ENCODE measurements at regions not wholly inside any gene's neighbourhood (a gene's known extent, or its start where the extent isn't known, plus 50 kb on each side); places are given as distances from the start of the nearest gene placed in this dataset.

DNA sequence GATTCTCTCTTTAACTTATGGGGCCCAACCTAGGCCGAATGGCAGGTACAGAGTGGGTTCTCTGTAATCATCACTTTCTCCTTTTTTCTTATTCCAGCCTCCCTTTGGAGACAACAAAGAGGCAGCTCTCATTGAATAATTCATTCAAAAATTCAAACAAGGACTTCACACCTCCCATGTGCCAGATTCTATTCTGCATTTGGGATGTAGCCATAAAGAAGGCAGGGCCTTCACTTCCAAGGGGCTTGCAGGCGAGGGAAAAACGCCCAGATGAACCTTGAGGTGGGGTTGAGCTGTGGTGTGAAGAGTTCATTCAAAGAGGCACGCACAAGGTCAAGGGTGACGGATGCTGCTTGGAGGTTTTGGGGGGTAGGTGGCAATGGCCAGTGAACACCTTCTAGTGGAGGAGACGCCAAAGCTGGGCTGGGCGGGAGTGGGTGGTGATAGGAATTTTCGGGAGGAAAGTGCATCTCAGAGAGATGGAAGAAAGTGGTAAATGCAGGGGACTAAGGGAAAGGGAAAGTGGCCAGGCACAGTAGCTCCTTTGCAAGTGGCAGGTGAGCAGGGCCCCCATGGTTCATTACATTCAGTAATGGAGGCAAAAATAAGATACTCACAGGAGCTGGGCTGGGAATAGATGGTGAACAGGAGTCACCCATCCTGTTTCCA, 499.6 kb downstream of the MIAT start:
- ATAC-seq (no peak), DNase-seq (ENCODE audit: low spot score) (no peak)

DNA sequence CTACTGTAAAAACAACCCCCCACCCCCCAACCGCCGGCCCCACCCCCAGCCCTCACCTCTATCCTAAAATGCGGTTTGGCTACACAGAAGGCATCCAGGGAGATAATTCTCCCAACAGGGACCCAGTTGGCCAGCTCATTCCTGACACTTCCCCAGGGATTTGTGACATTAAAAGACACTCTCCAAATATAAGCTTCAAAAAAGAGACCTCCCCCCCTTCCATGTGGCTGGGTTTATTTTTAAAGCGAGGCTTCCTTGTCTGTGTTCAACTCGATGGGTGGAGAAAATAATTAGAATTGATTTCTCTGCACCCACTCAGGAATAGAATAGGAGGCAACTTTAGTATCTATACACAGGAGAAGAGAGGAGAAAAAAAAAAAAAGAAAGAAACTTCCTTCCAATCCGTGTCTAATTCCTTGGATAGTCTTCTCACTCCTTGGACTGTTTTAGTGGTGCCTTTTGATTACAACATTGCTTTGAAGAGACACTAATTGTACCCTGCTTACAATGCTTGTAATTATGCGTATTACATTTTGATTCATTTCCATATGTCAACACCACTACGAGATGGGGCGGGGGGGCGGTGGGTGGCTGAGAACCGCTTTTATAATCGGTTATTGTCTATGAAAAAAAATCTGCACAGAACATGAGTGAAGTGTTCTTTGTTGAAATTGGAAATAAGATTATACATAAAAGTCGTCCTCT, 500.4 kb downstream of the MIAT start:
- DNase-seq (ENCODE audit: low spot score) (no peak), ATAC-seq (no peak)

DNA sequence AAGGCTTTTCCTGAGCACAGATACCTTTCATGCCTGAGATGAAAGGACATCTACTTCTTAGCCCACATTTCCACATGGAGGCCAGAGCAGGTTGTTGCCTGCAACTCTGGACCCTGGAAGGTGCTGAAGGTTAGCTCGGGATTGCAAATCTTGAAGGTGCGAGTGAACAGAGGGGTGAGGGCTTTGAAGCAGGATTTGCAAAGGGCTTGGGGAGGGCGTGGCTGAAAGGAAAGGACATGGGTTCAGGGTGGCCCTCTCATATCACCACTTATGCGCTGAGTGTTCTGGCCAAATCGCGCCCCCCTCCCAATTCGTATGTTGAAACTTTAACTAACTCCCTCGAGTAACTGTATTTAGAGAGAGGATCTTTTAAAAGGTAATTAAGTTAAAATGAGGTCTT, 501.6 kb downstream of the MIAT start:
- DNase-seq (ENCODE audit: low spot score) (no peak), ATAC-seq (no peak)

DNA sequence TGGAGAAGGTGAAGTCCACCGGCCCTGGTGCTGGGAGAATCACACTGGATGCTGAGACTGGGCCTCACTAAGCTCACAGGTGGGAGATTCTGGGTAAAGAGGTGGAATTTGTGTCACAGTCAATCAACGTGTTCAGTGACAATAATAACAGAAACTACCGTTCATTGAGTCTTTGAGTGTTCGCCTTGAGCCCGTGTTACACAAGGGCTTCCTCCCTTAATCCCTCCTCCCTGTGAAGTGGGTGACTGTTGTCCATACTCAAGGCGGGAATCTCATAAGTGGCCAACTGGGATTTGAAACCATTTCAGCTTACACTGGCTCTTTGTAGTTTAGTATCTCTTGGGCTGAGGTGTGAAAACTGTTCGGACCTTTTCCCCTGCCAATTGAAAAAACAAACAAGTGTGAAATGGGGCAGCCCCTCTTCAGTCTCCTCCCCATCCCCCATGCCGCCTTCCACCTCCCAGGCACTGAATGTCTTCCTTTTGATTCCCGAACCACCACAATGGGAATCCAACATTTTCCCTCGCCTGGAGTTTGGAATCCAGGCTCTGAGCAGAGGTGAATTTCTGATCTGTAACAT, 502.4 kb downstream of the MIAT start:
- ATAC-seq: no peak
- DNase-seq (ENCODE audit: low spot score): no peak

DNA sequence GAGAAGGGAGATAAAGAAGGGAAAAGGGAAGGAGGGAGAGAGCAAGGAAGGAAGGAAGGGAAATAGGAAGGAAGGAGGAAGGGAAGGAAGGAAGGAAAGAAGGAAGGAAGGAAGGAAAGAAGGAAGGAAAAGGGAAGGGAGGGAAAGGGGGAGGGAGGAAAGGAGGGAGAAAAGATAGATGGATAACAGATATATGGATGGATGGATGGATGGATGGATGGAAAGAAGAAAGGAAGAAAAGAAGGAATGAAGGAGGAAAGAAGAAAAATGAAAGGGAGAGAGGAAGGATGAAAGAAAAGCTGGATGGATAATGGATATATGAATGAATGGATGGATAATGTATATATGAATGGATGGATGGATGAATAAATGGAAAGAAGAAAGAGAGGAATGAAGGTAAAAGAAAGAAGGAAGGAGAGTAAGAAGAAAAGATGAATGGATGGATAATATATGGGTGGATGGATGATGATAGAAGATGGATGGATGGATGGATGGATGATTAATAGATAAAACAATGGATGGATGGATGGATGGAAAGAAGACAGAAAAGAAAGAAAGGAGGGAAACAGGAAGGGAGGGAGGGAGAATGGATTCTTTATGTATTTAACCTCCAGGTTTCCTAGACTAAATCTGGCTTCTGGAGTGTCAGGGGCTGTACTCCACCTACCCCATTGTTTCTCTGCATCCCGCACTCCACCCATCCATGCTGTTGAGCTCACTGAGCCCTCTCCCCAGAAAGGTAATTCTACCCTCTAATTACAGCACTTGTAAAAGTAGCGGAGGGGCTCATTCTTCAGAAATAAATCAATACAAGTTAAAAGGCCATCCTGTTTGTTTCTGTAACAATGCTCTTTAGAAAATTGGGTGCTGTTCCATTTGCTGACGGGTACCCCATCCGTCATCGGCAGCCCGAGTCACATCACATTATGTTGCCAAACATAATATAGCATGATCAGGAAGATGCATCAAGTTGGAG, 506.1 kb downstream of the MIAT start:
- ATAC-seq: no peak
- DNase-seq (ENCODE audit: low spot score): no peak

DNA sequence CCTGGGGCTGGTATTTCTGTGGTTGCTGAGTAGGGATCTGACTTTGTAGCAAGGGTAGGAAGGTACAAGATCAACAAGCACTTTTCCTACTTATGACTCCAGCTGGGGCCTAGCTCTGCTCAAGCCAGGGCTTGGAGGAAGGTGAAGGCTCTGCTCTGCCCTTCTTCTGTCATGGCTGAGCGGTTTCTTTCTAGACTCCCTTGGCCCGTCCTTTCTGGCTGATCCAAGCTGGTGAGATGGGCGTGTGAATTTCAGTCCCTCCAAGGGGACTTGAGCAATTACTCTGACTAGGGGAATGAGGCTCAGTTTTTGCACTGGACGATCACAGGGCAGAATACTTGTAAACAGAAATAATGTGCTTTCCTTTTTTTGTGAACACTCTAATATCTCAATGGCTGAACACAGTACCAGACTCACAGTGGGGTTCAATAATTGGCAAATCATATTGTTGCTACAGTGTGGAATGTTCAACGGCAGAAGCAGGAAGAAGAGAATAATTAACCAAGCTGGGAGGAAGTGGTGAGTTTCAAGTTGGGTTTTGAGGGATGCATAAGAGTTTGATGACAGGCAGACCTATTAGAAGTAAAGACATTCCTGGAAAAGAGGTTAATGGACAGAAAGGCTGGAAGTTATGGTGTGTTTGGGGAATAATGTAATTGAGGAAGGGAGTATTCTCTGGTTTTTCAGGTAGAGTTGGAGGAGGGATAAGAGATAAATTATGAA, 507.6 kb downstream of the MIAT start:
- no peak for ATAC-seq

DNA sequence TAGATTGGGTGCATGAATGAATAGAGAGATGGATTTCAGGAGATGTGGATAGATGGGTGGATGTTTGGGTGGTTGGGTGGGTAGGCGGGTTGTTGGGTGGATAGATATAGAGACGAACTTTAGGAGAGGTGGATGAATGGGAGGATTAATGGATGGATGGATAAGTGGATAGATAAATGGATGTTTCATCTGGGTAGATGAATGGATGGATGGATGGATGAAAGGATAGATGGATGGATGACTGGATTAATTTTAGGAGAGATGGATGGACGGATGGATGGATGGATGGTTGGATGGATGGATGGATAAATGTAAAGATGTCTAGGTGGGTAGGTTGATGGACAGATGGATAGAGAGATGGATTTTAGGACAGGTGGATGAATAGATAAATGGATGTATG, 511.3 kb downstream of the MIAT start:
- no peak for DNase-seq (ENCODE audit: low spot score)

More for the DNA sequence above, 507.6 kb downstream of the MIAT start:
- no peak for DNase-seq (ENCODE audit: low spot score)

DNA sequence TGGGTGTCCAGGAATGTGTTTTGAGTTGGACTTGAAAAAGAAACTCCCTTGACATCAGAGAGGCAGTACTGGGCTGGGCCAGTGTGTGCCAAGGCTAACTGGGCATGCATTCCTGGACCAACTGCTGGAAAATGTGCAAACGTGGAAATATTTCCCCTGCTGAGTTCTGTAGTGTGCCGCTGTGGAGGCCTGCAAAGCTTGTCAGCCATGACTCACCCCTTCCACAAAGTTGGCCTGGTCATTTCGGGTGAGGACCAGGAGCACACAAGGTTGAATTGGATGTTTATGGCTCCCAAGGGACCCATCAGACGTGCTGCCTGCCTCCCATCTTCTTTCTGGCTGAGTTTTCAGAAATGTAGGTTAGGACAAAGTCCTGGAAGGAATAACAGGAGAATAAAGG, 513.1 kb downstream of the MIAT start:
- ATAC-seq (no peak), DNase-seq (ENCODE audit: low spot score) (no peak)

More for the DNA sequence above, 511.3 kb downstream of the MIAT start:
- no peak for ATAC-seq

DNA sequence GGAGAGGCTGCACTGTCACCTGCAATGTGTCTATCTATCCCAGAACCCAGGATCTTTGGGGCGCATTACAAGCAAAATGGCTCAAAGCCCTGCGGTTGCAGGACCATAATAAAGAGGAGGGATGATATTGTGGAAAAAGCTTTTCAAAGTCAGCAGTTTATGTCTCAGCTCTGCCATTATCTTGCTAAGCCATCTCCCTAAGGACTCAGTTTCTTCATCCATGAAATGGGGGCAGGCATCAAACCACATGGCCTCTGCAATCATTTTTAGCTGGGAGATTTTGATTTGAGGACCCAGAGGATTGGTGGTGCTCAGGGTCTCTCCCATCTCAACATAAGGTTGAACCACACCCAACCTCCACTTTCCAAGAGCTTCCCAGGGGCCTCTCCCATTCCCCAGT, 513.8 kb downstream of the MIAT start:
- no peak for DNase-seq (ENCODE audit: low spot score)
- no peak for ATAC-seq

DNA sequence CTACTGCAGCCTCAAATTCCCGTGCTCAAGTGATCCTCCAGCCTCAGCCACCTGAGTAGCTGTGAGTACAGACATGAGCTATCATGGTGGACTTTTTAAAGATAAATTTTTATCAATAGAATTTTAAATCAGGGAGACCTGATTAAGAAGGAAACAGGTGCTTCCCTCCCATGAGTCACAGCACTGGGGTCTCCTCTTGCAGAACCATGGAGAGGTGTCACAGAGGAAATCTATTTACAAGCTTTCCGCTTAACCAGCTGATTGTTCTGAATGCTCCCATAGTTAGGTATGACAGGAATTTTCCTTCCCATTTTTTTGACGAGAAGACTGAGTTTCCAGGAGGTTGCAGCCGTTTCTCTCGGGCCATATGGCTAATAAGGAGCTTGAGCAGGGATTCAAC, 516.1 kb downstream of the MIAT start:
- DNase-seq (ENCODE audit: low spot score) (no peak), ATAC-seq (no peak)

DNA sequence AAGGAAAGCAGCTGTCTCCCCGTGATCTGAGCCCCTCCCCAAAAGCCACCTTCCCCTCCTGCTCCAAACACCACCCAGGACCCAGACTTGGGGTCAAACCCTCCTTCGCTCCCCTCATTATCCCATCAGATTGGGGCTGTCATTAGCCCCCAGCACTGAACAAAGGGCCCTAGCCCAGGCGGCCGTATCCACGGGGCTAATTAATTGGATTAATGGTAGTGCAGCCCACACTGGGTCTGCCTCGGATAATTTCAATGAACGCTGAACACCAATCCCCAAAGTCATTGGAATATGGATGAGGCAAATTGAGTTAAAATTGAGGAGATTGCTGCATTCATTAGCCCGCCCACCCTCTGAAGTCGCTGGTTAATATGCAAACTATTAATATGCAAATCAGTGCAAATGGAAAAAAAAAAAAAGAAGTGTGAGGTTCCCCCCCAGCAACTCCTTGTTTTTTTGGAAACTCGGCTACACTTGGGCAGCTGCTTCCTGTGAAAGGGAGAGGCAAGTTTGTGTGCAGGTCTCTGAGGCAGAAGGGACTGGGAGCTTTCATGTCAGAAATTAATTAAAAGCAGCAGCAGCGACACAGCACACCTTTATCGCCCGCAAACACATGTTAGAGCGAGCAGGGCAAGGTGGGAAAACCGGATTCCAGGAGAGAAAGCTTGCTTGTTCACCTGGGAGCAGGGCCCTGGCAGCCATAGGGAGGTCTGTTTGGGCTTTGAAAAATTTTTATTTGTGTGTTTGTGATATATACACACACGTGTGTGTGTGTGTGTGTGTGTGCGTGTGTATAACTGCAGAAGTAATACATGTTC, 517.8 kb downstream of the MIAT start:
- no peak for DNase-seq (ENCODE audit: low spot score)
- ATAC-seq: no peak

DNA sequence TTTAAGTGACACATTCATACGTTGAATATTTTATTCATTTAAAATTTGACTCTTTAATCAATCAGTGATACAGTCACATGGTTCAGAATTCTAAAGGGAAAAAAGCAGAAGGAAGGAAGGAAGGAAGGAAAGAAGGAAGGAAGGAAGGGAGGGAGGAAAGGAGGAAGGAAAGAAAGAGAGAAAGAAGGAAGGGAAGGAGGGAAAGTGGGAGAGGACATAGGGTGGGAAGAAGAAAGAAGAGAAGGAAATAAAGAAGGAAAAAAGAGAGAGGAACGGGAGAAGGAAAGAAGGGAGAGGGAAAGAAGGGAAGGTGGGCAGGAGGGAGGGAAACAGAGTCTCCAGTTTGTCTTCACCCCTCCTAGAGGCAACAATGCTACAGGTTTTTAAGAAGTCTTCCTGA, 518.6 kb downstream of the MIAT start:
- DNase-seq (ENCODE audit: low spot score): no peak
- ATAC-seq: no peak

DNA sequence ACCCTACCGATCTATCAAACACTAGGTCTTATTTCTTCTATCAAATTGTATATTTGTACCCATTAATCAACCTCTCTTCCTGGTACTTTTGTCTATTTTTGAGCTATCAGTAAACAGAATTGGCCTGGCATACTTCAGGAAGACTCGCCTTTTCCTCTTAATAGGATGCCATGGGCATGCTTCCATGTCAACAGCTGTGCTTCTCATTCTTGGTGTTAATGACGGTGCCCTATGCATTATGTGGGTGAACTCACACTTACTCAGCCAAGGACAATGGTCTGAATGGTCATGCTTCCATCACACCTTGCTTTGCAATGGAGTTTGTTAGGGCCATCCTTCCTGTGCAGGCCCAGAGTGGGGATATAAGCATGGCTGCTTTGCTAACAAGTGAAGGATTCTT, 521.8 kb downstream of the MIAT start:
- ATAC-seq (no peak), DNase-seq (ENCODE audit: low spot score) (no peak)

DNA sequence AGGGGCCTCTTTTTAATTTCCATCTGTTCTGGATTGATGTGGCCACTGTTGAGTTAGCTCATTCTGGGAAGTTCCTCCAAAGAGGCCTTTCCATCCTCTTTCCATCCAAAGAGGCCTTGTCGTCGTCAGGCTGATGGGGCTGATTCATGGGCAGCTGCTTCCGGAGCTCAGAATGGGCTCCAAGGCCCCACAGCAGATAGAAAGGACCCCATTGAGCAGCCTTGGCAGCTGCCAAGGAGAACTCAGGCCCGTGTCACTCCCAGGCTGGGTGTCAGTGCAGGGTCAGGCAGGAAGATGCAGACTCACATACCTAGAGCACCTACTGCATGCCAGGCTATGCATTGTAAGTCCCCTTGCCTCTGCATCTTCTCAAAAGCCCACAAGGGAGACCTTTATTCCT, 524.1 kb downstream of the MIAT start:
- DNase-seq (ENCODE audit: low spot score) (no peak), ATAC-seq (no peak)

DNA sequence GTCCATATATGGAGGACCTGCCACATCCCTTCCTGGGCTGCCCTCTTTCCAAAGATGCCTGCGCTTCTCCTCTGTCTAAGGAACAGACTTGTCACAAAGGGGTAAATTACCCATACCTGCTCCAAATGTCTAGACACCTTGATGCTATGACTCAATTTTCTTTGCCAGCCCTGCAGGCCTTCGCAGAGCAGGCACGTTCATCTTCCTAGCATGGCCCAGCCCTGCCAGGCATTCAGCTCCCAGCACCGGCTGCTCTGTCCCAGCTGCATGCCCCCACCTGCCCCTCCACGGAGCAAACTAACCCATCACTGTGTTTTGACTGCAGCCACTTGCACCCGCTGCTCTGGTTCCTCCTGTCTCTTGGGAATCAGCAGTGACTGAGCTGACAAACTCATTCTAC, 526.1 kb downstream of the MIAT start:
- ATAC-seq (no peak), DNase-seq (ENCODE audit: low spot score) (no peak)

DNA sequence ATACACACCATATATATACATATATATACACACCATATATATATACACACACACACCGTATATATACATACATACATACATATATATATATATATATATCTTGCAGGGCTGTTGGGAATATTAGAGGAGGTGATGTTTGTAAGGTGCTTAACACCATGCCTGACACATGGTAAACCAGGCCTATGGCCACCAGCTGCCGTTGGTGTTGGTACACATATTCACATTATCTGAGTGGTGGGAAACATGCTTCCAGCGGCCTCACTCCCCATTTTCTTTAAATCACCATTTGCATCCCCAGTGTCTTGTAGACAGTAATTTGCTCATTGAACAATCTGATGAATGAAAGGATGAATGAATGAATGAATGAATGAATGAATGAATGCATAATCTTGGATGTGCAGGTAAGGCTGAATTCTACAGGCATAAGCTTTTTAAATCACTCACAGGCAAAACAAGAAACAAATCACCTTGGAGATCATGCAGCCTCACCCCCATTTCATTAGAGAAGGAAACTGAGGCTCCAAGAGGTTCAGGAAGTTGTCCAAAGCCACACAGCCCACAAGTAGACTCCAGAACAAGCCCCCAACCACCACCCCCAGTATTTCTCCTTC, 527.8 kb downstream of the MIAT start:
- no peak for DNase-seq (ENCODE audit: low spot score)
- ATAC-seq: no peak

DNA sequence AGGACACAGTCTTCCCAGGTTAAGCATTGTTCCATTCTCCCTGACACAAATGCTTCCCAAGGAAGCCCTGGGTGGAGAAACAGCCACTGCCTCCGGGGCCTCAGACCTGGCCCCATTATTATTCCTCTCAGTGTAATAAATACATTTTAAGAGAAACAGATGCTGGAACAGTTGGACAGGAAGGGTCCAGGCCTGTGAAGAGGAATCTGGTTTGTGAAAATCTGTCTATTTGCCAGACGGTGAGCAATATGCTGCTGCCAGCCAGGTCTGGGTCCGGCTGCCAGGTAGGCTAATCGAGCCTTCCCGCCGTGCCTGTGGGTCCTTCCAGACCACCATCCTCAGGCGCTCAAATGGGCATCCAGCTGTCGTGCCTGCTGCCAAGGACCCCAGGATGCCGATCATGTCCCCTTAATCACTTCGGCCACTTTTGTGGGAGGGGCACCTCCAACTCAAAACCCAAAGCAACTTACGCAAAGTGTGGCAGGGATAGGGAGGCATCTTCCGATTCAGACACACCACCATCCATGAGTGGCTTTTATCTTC, 528.4 kb downstream of the MIAT start:
- DNase-seq (ENCODE audit: low spot score): no peak

DNA sequence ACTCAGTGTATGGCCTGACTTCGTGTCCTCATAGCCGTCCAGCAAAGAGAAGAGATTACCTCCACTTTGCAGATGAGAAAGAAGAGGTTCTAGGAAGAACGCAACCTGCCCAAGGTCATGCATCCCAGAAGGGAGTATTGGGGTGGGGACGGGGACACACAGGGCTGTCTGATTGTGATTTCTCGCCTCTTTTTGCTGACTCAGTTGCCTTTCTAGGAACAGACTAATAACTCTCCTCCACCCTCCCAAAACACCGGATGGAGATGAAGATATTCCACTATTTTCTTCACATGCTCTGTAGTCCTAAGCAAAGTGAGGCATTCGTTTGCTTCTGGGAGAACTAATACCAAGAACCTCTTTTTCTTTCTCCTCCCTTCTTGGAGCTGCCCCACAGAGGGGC, 529.3 kb downstream of the MIAT start:
- DNase-seq (ENCODE audit: low spot score) (no peak), ATAC-seq (no peak)

More for the DNA sequence above, 528.4 kb downstream of the MIAT start:
- no peak for ATAC-seq

Data from left lobe of liver (tissue), 2 donors.